SHP77 treated with DMSO at 0.1 percent for 48 hours (cell line): ENCODE measurements at regions not wholly inside any gene's neighbourhood (a gene's known extent, or its start where the extent isn't known, plus 50 kb on each side); places are given as distances from the start of the nearest gene placed in this dataset.
"Not testable (repeated sequence)": the region's sequence is repeated elsewhere in the genome, so short reads cannot be mapped to it uniquely, and the experiment has no call there.

Experiments
- DNase-seq: peaks from one replicate; lab custom pipeline; 2025; lab: John Stamatoyannopoulos, UW

DNA sequence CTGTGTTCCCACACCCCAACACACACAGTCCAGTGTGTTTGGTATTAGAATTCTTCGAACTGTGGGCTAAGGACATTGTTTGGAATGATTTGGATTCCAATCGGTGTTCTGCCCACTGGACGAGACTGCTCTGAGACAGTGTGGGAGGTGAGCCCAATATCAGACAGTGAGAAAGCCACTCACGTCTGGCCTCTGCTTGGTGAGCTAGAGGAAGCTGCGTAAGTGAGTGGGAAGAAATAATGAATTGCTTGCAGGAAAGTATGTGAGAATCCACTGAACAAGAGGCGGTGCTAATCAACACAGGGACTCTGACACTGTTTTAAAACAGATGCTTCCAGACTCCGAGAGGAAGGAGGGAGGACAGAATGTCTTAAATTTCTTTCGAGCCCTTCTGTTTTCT, 675.0 kb upstream of the ANKRD30A start:
- DNase-seq: no peak

GRCh38 chr10:36448760-36449691, 676.4 kb upstream of the ANKRD30A start:
- no peak for DNase-seq

DNA sequence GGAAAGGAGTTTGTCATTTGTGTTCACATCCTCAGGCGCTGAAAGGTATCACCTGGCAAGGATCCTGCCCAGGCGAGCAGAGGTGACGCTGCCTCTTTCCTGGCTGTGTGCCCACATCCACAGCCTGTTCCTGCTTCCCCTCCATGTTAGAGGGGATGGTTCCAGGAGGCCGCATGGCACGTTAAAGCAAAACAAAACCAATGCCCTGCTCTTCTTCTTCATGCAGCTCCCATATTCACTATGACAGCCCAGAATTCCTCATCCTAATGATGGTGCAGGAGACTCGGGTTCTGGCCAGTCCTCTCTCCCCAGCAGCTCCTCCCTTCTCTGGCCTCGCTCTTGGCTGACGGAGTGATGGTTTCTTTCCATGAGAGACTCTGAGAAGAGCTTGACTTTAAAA, 678.5 kb upstream of the ANKRD30A start:
- no peak for DNase-seq

GRCh38 chr10:36443233-36443632, 682.2 kb upstream of the ANKRD30A start:
- no peak for DNase-seq

DNA sequence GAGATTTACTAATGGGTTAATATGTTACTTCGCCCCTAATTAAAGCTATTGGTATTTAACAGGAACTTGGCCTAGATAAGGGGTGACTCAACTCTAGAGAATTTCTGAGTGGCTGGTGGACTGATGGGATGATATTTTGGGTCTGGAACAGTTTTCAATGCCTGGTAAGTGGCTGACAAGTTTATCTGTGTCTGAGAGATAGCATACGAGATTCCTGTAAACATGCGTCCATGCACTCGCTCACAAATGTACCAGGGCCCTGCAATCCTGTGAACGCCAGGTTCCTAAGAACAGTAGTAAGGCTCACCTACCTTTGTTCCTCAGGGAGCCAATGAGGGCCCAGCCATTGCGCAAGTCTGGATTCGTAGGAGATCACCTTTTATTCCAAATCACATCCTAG, 683.8 kb upstream of the ANKRD30A start:
- DNase-seq: no peak

- no peak for DNase-seq
Measured at GRCh38 chr10:36440539-36440938, 684.9 kb upstream of the ANKRD30A start.

GRCh38 chr10:36437367-36437766, 688.0 kb upstream of the ANKRD30A start:
- DNase-seq: no peak

GRCh38 chr10:36428507-36428906, 696.9 kb upstream of the ANKRD30A start:
- no peak for DNase-seq

DNA sequence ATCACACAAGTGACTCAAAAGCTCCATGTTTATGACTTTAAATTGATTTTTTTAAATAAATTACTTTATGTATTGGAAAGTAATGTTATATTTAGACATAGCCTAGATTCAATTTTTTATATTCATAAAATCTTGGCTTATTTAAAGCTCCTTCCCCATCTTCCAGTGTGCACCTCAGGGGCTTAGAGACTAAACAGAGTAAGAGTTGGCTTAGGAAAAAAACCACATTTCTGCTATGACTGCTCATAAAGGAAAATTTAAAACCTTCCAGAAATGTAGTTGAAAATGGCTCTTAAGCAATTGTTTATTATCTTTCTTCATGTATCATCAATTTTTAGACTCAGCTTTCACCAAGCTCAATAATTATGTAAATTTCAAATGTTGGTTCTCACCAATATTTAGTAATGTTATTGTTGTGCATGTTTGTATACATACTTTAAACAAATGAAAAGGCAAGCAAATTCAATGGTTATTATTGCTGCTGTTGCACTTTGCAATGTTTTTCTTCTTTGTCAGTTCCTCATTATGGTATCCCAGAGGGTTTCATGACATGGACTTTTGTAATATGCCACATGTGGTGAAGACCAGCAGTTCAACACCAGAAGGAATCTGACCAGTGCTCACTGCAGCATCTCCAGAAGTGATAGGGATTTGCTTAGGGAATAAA, 700.1 kb upstream of the ANKRD30A start:
- no peak for DNase-seq

DNA sequence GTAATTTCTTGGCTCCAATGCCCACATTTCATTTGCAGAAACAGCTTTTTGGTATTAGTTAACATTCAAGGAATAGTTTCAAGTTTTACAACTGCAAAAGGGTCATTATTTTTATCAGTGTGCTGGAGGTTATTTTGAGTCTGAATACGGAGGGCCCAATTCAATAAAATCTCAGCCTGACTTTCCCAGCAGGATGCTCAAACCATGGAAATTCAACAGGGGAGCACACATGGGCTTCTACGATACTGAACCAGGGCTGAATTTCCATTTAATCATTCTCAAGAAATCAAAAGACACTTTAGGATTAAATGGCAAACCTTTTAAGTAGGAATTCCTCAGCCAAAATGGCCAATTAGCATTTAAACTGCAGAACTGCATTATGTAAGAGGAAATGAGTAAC, 700.9 kb upstream of the ANKRD30A start:
- no peak for DNase-seq

GRCh38 chr10:36423821-36424248, 701.6 kb upstream of the ANKRD30A start:
- no peak for DNase-seq

GRCh38 chr10:36421992-36422391, 703.4 kb upstream of the ANKRD30A start:
- DNase-seq: no peak

DNA sequence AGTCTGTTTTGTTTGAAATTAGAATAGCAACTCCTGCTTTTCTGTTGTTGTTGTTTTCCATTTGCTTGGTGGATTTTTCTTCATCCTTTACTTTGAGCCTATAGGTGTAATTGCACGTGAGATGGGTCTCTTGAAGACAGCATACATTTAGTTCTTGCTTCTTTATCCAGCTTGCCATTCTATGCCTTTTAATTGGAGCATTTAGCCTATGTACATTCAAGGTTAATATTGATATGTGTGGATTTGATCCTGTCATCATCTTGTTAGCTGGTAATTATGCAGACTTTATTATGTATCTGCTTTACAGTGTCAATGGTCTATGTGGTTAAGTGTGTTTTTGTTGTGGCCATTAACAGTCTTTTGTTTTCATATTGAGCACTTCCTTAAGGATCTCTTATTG, 708.9 kb upstream of the ANKRD30A start:
- no peak for DNase-seq

DNA sequence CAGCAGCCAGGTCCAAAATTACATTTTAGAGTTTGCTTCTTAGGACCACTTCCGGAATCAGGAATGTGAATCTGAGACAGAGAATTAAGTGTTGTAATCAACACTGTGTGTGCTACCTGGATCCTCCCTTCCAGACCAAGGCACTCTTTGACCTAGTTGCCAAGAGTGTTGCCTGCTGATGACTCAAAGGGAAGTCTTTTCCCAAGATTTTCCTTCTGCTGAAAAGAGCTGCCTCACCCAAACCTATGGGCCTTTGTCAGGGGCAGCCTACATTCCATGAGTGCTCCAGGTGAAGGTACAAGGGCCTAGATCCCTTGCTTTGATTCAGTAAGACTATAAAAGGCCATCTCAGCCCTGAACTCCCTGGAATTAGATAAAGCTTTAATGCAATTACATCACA, 712.5 kb upstream of the ANKRD30A start:
- no peak for DNase-seq

- DNase-seq: not testable (repeated sequence)
Measured at GRCh38 chr10:36400238-36400637, 725.2 kb upstream of the ANKRD30A start.

- DNase-seq: no peak
Measured at GRCh38 chr10:36393801-36394200, 731.6 kb upstream of the ANKRD30A start.

GRCh38 chr10:36391405-36391804, 734.0 kb upstream of the ANKRD30A start:
- DNase-seq: no peak

- DNase-seq: no peak
Measured at GRCh38 chr10:36390221-36390620, 735.2 kb upstream of the ANKRD30A start.

DNA sequence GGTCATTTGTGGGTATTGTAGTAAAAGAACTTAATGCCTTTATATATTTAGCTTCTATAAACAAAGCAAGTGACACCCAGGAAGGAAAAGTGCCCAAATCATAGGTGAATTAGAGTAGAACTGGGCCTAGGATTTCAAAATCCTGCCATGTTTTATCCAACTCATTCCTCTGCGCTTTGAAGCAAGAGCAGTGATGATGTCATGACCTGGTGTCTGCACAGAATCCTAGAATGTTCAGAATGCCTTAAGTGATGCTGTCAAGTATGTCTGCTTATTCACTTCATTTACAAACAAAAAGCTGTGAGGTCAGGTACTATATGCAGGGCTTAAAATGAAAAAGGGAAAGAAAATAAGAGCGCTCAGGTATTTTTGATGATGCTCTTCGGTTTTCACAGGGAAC, 737.2 kb upstream of the ANKRD30A start:
- no peak for DNase-seq

DNA sequence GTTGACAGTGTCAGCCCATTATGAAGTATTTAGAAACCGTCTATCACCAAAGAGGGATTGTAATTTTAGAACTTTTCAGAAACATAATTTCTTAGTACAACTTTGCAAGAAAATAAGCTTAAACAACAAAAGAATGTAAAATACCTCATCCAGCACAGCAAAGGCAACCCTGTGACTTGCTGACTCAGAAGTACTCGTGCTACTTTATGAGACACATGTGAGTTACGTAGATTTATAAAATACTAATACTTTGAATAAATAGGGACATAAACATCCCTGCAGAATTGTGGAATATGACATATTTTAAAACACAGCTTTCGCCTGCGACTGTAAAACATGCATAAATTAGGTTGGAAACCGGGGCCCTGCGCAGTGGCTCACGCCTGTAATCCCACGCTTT, 739.7 kb upstream of the ANKRD30A start:
- DNase-seq: no peak

GRCh38 chr10:36383349-36383748, 741.3 kb upstream of the FZD8 start:
- no peak for DNase-seq

DNA sequence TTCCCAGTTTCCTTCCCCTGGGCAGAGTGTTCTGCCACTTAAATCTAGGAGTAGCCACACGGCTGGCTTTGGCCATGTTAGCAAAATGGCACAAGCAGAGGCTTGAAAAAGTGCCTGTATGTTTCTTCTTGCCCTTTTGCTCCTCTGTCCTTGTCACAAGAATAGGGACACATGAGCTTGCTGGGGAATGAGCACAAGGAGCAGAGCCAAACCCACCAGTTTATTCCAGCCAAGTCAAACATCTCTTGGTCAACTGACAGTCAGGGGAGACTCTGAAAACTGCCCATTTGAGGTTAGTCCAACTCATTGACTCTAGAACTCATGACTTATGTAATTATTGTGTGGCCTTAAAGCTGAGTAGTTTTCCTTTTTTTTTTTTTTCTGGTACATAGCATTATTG, 739.7 kb upstream of the FZD8 start:
- no peak for DNase-seq

DNA sequence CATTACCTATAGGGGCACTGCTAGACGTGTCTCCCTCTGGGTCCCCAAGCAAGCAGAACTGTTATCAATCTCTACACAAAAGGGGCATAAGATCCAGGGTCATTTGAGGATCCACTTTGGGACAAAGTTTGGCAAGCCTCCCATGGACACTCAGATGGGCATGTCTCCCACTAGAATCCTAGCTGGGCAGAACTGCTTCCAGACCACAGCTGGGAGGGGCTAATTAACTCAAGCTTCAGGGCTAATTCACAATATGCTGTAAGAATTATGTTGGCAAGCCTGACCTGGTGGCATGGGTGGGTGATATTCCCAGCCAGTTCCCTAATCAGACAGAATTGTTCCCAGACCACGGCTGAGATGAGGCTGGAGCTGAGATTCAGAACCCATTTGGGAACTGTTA, 738.4 kb upstream of the FZD8 start:
- DNase-seq: no peak
